ENCODE measurements at regions not wholly inside any gene's neighbourhood (a gene's known extent, or its start where the extent isn't known, plus 50 kb on each side); places are given as distances from the start of the nearest gene placed in this dataset.

- Histone ChIP-seq H3K27me3 (ENCODE audit: control insufficient read depth in 2 of 2, insufficient read depth in 1 of 2, low read length in 1 of 2) (no peaks in the 10 kb centered on the region), H3K4me1 (ENCODE audit: control insufficient read depth in 2 of 2, insufficient read depth in 2 of 2, low read length in 2 of 2) (no peaks in the 10 kb centered on the region), H3K27ac (ENCODE audit: low read depth in 1 of 2, low read length in 1 of 2) (no peak overlapping the region), H3K4me3 (ENCODE audit: low read length in 2 of 2) (no peak overlapping the region), H3K9me3 (ENCODE audit: control insufficient read depth in 2 of 2, insufficient read depth in 1 of 2, low read length in 1 of 2) (peaks cover 0 to 6% of the 10 kb centered on the region in 2 donors), H3K36me3 (ENCODE audit: control insufficient read depth in 2 of 2, insufficient read depth in 2 of 2, low read length in 1 of 2) (no peaks in the 10 kb centered on the region)
- WGBS = 73% methylated on average over 7 of the region's 7 CpGs
- DNase-seq (ENCODE audit: low read depth in 6 of 9, low spot score in 9 of 9) = no peak
Measured at GRCh38 chr4:13103382-13104015, 380.6 kb downstream of the RAB28 start.

- H3K27me3 ChIP-seq (ENCODE audit: control insufficient read depth in 2 of 2, insufficient read depth in 1 of 2, low read length in 1 of 2) = no peaks in the 10 kb centered on the region
- no peak overlapping the region for H3K27ac ChIP-seq (ENCODE audit: low read depth in 1 of 2, low read length in 1 of 2)
- no peaks in the 10 kb centered on the region for H3K4me1 ChIP-seq (ENCODE audit: control insufficient read depth in 2 of 2, insufficient read depth in 2 of 2, low read length in 2 of 2)
- no peak for DNase-seq (ENCODE audit: low read depth in 6 of 9, low spot score in 9 of 9)
- WGBS = 94% methylated on average over 6 of the region's 6 CpGs
- no peak overlapping the region for H3K4me3 ChIP-seq (ENCODE audit: low read length in 2 of 2)
- H3K36me3 ChIP-seq (ENCODE audit: control insufficient read depth in 2 of 2, insufficient read depth in 2 of 2, low read length in 1 of 2) = no peaks in the 10 kb centered on the region
- H3K9me3 ChIP-seq (ENCODE audit: control insufficient read depth in 2 of 2, insufficient read depth in 1 of 2, low read length in 1 of 2) = peaks cover 0 to 5% of the 10 kb centered on the region in 2 donors
Measured at GRCh38 chr4:13102092-13102742, 381.9 kb downstream of the RAB28 start.

- H3K36me3 ChIP-seq (ENCODE audit: control insufficient read depth in 2 of 2, insufficient read depth in 2 of 2, low read length in 1 of 2) = no peaks in the 10 kb centered on the region
- H3K27ac ChIP-seq (ENCODE audit: low read depth in 1 of 2, low read length in 1 of 2) = no peak overlapping the region
- H3K9me3 ChIP-seq (ENCODE audit: control insufficient read depth in 2 of 2, insufficient read depth in 1 of 2, low read length in 1 of 2) = no peaks in the 10 kb centered on the region
- 90% methylated on average over 3 of the region's 3 CpGs for WGBS
- no peaks in the 10 kb centered on the region for H3K27me3 ChIP-seq (ENCODE audit: control insufficient read depth in 2 of 2, insufficient read depth in 1 of 2, low read length in 1 of 2)
- no peaks in the 10 kb centered on the region for H3K4me1 ChIP-seq (ENCODE audit: control insufficient read depth in 2 of 2, insufficient read depth in 2 of 2, low read length in 2 of 2)
- DNase-seq (ENCODE audit: low read depth in 6 of 9, low spot score in 9 of 9) = no peak
- H3K4me3 ChIP-seq (ENCODE audit: low read length in 2 of 2) = no peak overlapping the region
Measured at GRCh38 chr4:13097971-13098370, 386.2 kb downstream of the RAB28 start.

GRCh38 chr4:13095722-13096121, 388.4 kb downstream of the RAB28 start:
- 75% methylated on average over 1 of the region's 1 CpG for WGBS
- DNase-seq (ENCODE audit: low read depth in 6 of 9, low spot score in 9 of 9) = no peak

GRCh38 chr4:13093170-13093569, 391.0 kb downstream of the RAB28 start:
- Histone ChIP-seq H3K27me3 (ENCODE audit: control insufficient read depth in 2 of 2, insufficient read depth in 1 of 2, low read length in 1 of 2) (no peaks in the 10 kb centered on the region), H3K9me3 (ENCODE audit: control insufficient read depth in 2 of 2, insufficient read depth in 1 of 2, low read length in 1 of 2) (no peaks in the 10 kb centered on the region), H3K4me3 (ENCODE audit: low read length in 2 of 2) (no peak overlapping the region), H3K36me3 (ENCODE audit: control insufficient read depth in 2 of 2, insufficient read depth in 2 of 2, low read length in 1 of 2) (no peaks in the 10 kb centered on the region), H3K4me1 (ENCODE audit: control insufficient read depth in 2 of 2, insufficient read depth in 2 of 2, low read length in 2 of 2) (no peaks in the 10 kb centered on the region), H3K27ac (ENCODE audit: low read depth in 1 of 2, low read length in 1 of 2) (no peak overlapping the region)
- DNase-seq (ENCODE audit: low read depth in 6 of 9, low spot score in 9 of 9) = no peak
- 82% methylated on average over 2 of the region's 2 CpGs for WGBS

More at GRCh38 chr4:13095722-13096121, 388.4 kb downstream of the RAB28 start:
- Histone ChIP-seq H3K27ac (ENCODE audit: low read depth in 1 of 2, low read length in 1 of 2) (no peak overlapping the region), H3K36me3 (ENCODE audit: control insufficient read depth in 2 of 2, insufficient read depth in 2 of 2, low read length in 1 of 2) (no peaks in the 10 kb centered on the region), H3K9me3 (ENCODE audit: control insufficient read depth in 2 of 2, insufficient read depth in 1 of 2, low read length in 1 of 2) (no peaks in the 10 kb centered on the region), H3K27me3 (ENCODE audit: control insufficient read depth in 2 of 2, insufficient read depth in 1 of 2, low read length in 1 of 2) (no peaks in the 10 kb centered on the region), H3K4me3 (ENCODE audit: low read length in 2 of 2) (no peak overlapping the region), H3K4me1 (ENCODE audit: control insufficient read depth in 2 of 2, insufficient read depth in 2 of 2, low read length in 2 of 2) (no peaks in the 10 kb centered on the region)

- WGBS = 93% methylated on average over 1 of the region's 1 CpG
- H3K4me1 ChIP-seq (ENCODE audit: control insufficient read depth in 2 of 2, insufficient read depth in 2 of 2, low read length in 2 of 2) = no peaks in the 10 kb centered on the region
- no peaks in the 10 kb centered on the region for H3K9me3 ChIP-seq (ENCODE audit: control insufficient read depth in 2 of 2, insufficient read depth in 1 of 2, low read length in 1 of 2)
Measured at GRCh38 chr4:13092702-13093101, 391.4 kb downstream of the RAB28 start.

GRCh38 chr4:13089659-13089998, 394.5 kb downstream of the RAB28 start:
- Histone ChIP-seq H3K36me3 (ENCODE audit: control insufficient read depth in 2 of 2, insufficient read depth in 2 of 2, low read length in 1 of 2) (no peaks in the 10 kb centered on the region), H3K27ac (ENCODE audit: low read depth in 1 of 2, low read length in 1 of 2) (no peak overlapping the region), H3K27me3 (ENCODE audit: control insufficient read depth in 2 of 2, insufficient read depth in 1 of 2, low read length in 1 of 2) (no peaks in the 10 kb centered on the region), H3K9me3 (ENCODE audit: control insufficient read depth in 2 of 2, insufficient read depth in 1 of 2, low read length in 1 of 2) (no peaks in the 10 kb centered on the region), H3K4me3 (ENCODE audit: low read length in 2 of 2) (no peak overlapping the region), H3K4me1 (ENCODE audit: control insufficient read depth in 2 of 2, insufficient read depth in 2 of 2, low read length in 2 of 2) (no peaks in the 10 kb centered on the region)
- DNase-seq (ENCODE audit: low read depth in 6 of 9, low spot score in 9 of 9) = no peak

More at GRCh38 chr4:13092702-13093101, 391.4 kb downstream of the RAB28 start:
- Histone ChIP-seq H3K4me3 (ENCODE audit: low read length in 2 of 2) (no peak overlapping the region), H3K27ac (ENCODE audit: low read depth in 1 of 2, low read length in 1 of 2) (no peak overlapping the region), H3K36me3 (ENCODE audit: control insufficient read depth in 2 of 2, insufficient read depth in 2 of 2, low read length in 1 of 2) (no peaks in the 10 kb centered on the region), H3K27me3 (ENCODE audit: control insufficient read depth in 2 of 2, insufficient read depth in 1 of 2, low read length in 1 of 2) (no peaks in the 10 kb centered on the region)
- no peak for DNase-seq (ENCODE audit: low read depth in 6 of 9, low spot score in 9 of 9)

GRCh38 chr4:13088726-13089658, 395.1 kb downstream of the RAB28 start:
- no peak overlapping the region for H3K4me3 ChIP-seq (ENCODE audit: low read length in 2 of 2)
- no peaks in the 10 kb centered on the region for H3K36me3 ChIP-seq (ENCODE audit: control insufficient read depth in 2 of 2, insufficient read depth in 2 of 2, low read length in 1 of 2)
- no peaks in the 10 kb centered on the region for H3K27me3 ChIP-seq (ENCODE audit: control insufficient read depth in 2 of 2, insufficient read depth in 1 of 2, low read length in 1 of 2)
- H3K4me1 ChIP-seq (ENCODE audit: control insufficient read depth in 2 of 2, insufficient read depth in 2 of 2, low read length in 2 of 2) = no peaks in the 10 kb centered on the region
- no peak overlapping the region for H3K27ac ChIP-seq (ENCODE audit: low read depth in 1 of 2, low read length in 1 of 2)
- no peaks in the 10 kb centered on the region for H3K9me3 ChIP-seq (ENCODE audit: control insufficient read depth in 2 of 2, insufficient read depth in 1 of 2, low read length in 1 of 2)
- DNase-seq (ENCODE audit: low read depth in 6 of 9, low spot score in 9 of 9) = no peak
- WGBS = 52% methylated on average over 2 of the region's 2 CpGs

- no peak overlapping the region for H3K4me3 ChIP-seq (ENCODE audit: low read length in 2 of 2)
- peaks cover 0 to 2% of the 10 kb centered on the region in 2 donors for H3K9me3 ChIP-seq (ENCODE audit: control insufficient read depth in 2 of 2, insufficient read depth in 1 of 2, low read length in 1 of 2)
- no peaks in the 10 kb centered on the region for H3K36me3 ChIP-seq (ENCODE audit: control insufficient read depth in 2 of 2, insufficient read depth in 2 of 2, low read length in 1 of 2)
- no peaks in the 10 kb centered on the region for H3K4me1 ChIP-seq (ENCODE audit: control insufficient read depth in 2 of 2, insufficient read depth in 2 of 2, low read length in 2 of 2)
- H3K27me3 ChIP-seq (ENCODE audit: control insufficient read depth in 2 of 2, insufficient read depth in 1 of 2, low read length in 1 of 2) = no peaks in the 10 kb centered on the region
- 96% methylated on average over 1 of the region's 1 CpG for WGBS
- no peak for DNase-seq (ENCODE audit: low read depth in 6 of 9, low spot score in 9 of 9)
- H3K27ac ChIP-seq (ENCODE audit: low read depth in 1 of 2, low read length in 1 of 2) = no peak overlapping the region
Measured at GRCh38 chr4:13087041-13087440, 397.1 kb downstream of the RAB28 start.
